Natural killer cell (primary cell): ENCODE measurements at regions not wholly inside any gene's neighbourhood (a gene's known extent, or its start where the extent isn't known, plus 50 kb on each side); places are given as distances from the start of the nearest gene placed in this dataset.

Experiments
- ATAC-seq, 3 donors: fragments of 150-1000 bp in 2 of 3; fragments of 200-7000 bp in 1 of 3; cut with Tn5 transposase; 1 replicate in 1 of 3; 2 replicates in 2 of 3; pipeline ENCODE4 v1.10.0; 2021; ENCODE audit warnings: mild to moderate bottlenecking in 2 of 3, moderate library complexity in 2 of 3
- DNase-seq, 2 donors: peaks; one replicate each; pipeline versions ENCODE4 v3.0.0 to v3.0.0-alpha.2; 2013 to 2021; ENCODE audit warnings: mixed read lengths in 1 of 2
- H3K27ac ChIP-seq: one replicate; pipeline ENCODE4 v1.5.1; 2013; ENCODE audit warnings: mild to moderate bottlenecking, low read length
- H3K27me3 ChIP-seq: one replicate; pipeline ENCODE4 v1.6.1; 2013; ENCODE audit warnings: low read length; ENCODE audit not compliant: control insufficient read depth, insufficient read depth
- H3K36me3 ChIP-seq: one replicate; pipeline ENCODE4 v1.6.1; 2013; ENCODE audit warnings: low read length; ENCODE audit not compliant: control insufficient read depth, insufficient read depth
- H3K4me1 ChIP-seq: one replicate; pipeline ENCODE4 v1.6.1; 2013; ENCODE audit warnings: low read length; ENCODE audit not compliant: control insufficient read depth, insufficient read depth
- H3K4me3 ChIP-seq: one replicate; pipeline ENCODE4 v1.5.1; 2013; ENCODE audit warnings: low read length
- H3K9me3 ChIP-seq: one replicate; pipeline ENCODE4 v1.6.1; 2013; ENCODE audit warnings: low read length; ENCODE audit not compliant: control insufficient read depth, insufficient read depth
- H3K27ac Mint-ChIP-seq, 2 donors: one replicate each; pipeline ENCODE4 v1.8.0; 2022; ENCODE audit warnings: mild to moderate bottlenecking in 2 of 2, mixed read lengths in 2 of 2, moderate library complexity in 1 of 2
- H3K27me3 Mint-ChIP-seq, 2 donors: one replicate each; pipeline ENCODE4 v1.8.0; 2022; ENCODE audit warnings: low read depth in 2 of 2, mixed read lengths in 2 of 2
- H3K36me3 Mint-ChIP-seq: one replicate; pipeline ENCODE4 v1.8.0; 2022; ENCODE audit warnings: mixed read lengths
- H3K4me1 Mint-ChIP-seq, 2 donors: one replicate each; pipeline ENCODE4 v1.8.0; 2022; ENCODE audit warnings: mixed read lengths in 2 of 2
- H3K4me3 Mint-ChIP-seq: one replicate; pipeline ENCODE4 v1.8.0; 2022; ENCODE audit warnings: mild to moderate bottlenecking, moderate library complexity, mixed read lengths
- H3K9me3 Mint-ChIP-seq, 2 donors: one replicate each; pipeline ENCODE4 v1.8.0; 2022; ENCODE audit warnings: mixed read lengths in 2 of 2
- WGBS: methylation state at CpG from one replicate; pipeline ENCODE4 v1.1.7; 2013; ENCODE audit warnings: missing lambda C conversion rate; ENCODE audit not compliant: insufficient coverage; 5-methylcytosine and 5-hydroxymethylcytosine counted together
- intact Hi-C: fragments of 100-400 bp; cut with micrococcal nuclease; formaldehyde crosslinking; loops from one replicate; pipeline ENCODE4 v1.14.2; 2022
- TF ChIP-seq, protein P1 (sequence below): fragments of 200-600 bp; IDR thresholded peaks from one replicate; pipeline ENCODE4 v1.8.0; 2022; ENCODE audit warnings: antibody characterized with exemption

- TF ChIP-seq, protein P1, sequence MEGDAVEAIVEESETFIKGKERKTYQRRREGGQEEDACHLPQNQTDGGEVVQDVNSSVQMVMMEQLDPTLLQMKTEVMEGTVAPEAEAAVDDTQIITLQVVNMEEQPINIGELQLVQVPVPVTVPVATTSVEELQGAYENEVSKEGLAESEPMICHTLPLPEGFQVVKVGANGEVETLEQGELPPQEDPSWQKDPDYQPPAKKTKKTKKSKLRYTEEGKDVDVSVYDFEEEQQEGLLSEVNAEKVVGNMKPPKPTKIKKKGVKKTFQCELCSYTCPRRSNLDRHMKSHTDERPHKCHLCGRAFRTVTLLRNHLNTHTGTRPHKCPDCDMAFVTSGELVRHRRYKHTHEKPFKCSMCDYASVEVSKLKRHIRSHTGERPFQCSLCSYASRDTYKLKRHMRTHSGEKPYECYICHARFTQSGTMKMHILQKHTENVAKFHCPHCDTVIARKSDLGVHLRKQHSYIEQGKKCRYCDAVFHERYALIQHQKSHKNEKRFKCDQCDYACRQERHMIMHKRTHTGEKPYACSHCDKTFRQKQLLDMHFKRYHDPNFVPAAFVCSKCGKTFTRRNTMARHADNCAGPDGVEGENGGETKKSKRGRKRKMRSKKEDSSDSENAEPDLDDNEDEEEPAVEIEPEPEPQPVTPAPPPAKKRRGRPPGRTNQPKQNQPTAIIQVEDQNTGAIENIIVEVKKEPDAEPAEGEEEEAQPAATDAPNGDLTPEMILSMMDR = no peak
- Mint-ChIP-seq H3K36me3 (no peaks in the 10 kb centered on the region), H3K9me3 (peaks cover 2 to 4% of the 10 kb centered on the region in 2 donors), H3K4me1 (no peaks in the 10 kb centered on the region), H3K27ac (no peak overlapping the region), H3K4me3 (no peak overlapping the region), H3K27me3 (no peaks in the 10 kb centered on the region)
- Histone ChIP-seq H3K36me3 (no peaks in the 10 kb centered on the region), H3K4me3 (no peak overlapping the region), H3K9me3 (no peaks in the 10 kb centered on the region), H3K27ac (no peak overlapping the region), H3K27me3 (no peaks in the 10 kb centered on the region), H3K4me1 (no peaks in the 10 kb centered on the region)
- intact Hi-C loops = no loop called here
- DNase-seq = no peak
- ATAC-seq = no peak
- 70% methylated on average over 2 of the region's 2 CpGs for WGBS
Observed at GRCh38 chr10:94112321-94112720, 118.6 kb downstream of the PLCE1 start.

GRCh38 chr10:94115725-94116124, 122.0 kb downstream of the PLCE1 start:
- 88% methylated on average over 4 of the region's 4 CpGs for WGBS
- Mint-ChIP-seq H3K4me3 (no peak overlapping the region), H3K27ac (no peak overlapping the region), H3K27me3 (no peaks in the 10 kb centered on the region), H3K36me3 (no peaks in the 10 kb centered on the region), H3K4me1 (no peaks in the 10 kb centered on the region), H3K9me3 (peaks cover 2 to 4% of the 10 kb centered on the region in 2 donors)
- TF ChIP-seq, protein P1 = no peak
- intact Hi-C loops = no loop called here
- ATAC-seq = no peak
- Histone ChIP-seq H3K27ac (no peak overlapping the region), H3K4me1 (no peaks in the 10 kb centered on the region), H3K27me3 (no peaks in the 10 kb centered on the region), H3K4me3 (no peak overlapping the region), H3K36me3 (no peaks in the 10 kb centered on the region), H3K9me3 (no peaks in the 10 kb centered on the region)
- no peak for DNase-seq

DNA sequence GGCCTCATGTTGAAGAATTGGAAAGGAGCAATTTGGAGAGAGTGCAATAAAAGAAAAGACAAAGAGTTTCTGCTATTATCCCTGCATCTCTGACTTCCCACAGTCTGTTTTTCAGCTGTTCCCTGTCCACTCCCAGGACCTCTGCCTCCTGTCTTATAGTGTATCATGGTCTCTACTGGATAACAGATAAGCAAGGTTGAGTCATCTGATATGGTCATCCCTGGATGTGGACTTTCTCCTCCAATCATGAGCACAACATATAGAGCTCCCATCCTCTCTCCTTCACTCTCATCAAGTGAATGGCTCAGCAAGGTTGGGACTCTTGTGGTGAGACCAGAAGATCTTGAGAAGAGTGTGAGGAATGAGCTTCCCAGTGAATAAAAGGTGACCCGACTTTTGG, 123.1 kb downstream of the PLCE1 start:
- intact Hi-C loops = no loop called here
- 76% methylated on average over 1 of the region's 1 CpG for WGBS

DNA sequence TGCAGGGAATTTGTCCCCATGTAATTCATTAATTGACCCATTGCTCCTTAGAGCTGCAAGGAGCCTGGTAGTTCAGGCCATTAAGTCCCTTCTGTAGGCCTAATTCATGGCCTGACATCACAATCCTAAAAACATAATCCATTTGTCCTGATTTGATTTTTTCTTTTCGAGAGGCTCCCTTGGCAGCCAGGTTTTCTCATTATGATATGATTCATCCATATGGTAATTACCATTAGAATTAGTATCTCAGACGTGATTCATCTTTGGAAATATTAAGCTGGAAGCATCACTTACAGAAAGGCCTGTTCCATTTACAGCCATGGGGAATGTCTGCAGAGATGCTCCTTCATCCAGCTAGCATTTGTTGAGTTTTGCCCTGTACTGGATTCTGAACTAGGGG, 128.5 kb downstream of the PLCE1 start:
- H3K4me3 Mint-ChIP-seq = no peak overlapping the region
- H3K4me1 ChIP-seq = no peaks in the 10 kb centered on the region
- H3K9me3 Mint-ChIP-seq = no peaks in the 10 kb centered on the region
- no peak overlapping the region for H3K4me3 ChIP-seq
- no peaks in the 10 kb centered on the region for H3K9me3 ChIP-seq
- DNase-seq = no peak
- no peaks in the 10 kb centered on the region for H3K27me3 ChIP-seq
- TF ChIP-seq, protein P1 = no peak
- intact Hi-C loops = no loop called here
- 84% methylated on average over 1 of the region's 2 CpGs for WGBS
- no peak for ATAC-seq
- H3K36me3 ChIP-seq = no peaks in the 10 kb centered on the region
- H3K27ac Mint-ChIP-seq = no peak overlapping the region
- H3K27me3 Mint-ChIP-seq = no peaks in the 10 kb centered on the region
- H3K4me1 Mint-ChIP-seq = no peaks in the 10 kb centered on the region
- no peak overlapping the region for H3K27ac ChIP-seq
- H3K36me3 Mint-ChIP-seq = no peaks in the 10 kb centered on the region

More for the DNA sequence above, 123.1 kb downstream of the PLCE1 start:
- ATAC-seq (no peak), DNase-seq (no peak)
- no peaks in the 10 kb centered on the region for H3K4me1 ChIP-seq
- no peaks in the 10 kb centered on the region for H3K9me3 ChIP-seq
- H3K9me3 Mint-ChIP-seq = peaks cover 2 to 4% of the 10 kb centered on the region in 2 donors
- H3K27me3 Mint-ChIP-seq = no peaks in the 10 kb centered on the region
- H3K27me3 ChIP-seq = no peaks in the 10 kb centered on the region
- no peak overlapping the region for H3K4me3 ChIP-seq
- H3K27ac Mint-ChIP-seq = no peak overlapping the region
- H3K27ac ChIP-seq = no peak overlapping the region
- no peaks in the 10 kb centered on the region for H3K4me1 Mint-ChIP-seq
- H3K4me3 Mint-ChIP-seq = no peak overlapping the region
- TF ChIP-seq, protein P1 = no peak
- no peaks in the 10 kb centered on the region for H3K36me3 Mint-ChIP-seq
- no peaks in the 10 kb centered on the region for H3K36me3 ChIP-seq
